Loucy (cell line): ENCODE measurements at regions not wholly inside any gene's neighbourhood (a gene's known extent, or its start where the extent isn't known, plus 50 kb on each side); places are given as distances from the start of the nearest gene placed in this dataset.

ENCODE experiments used
- H2AFZ ChIP-seq: fragments of 200-600 bp; sonication (generic); 2 replicates; pipeline ENCODE4 v1.6.0; 2016; ENCODE audit warnings: antibody characterized with exemption, mild to moderate bottlenecking, low read length, moderate library complexity
- H3F3A ChIP-seq: fragments of 200-600 bp; 2 replicates; pipeline ENCODE4 v1.6.0; 2016; ENCODE audit warnings: antibody characterized with exemption, low read depth, mild to moderate bottlenecking
- H3K27me3 ChIP-seq: fragments of 200-600 bp; sonication (generic); 2 replicates; pipeline ENCODE4 v1.6.1; 2014; ENCODE audit warnings: low read length, mild to moderate bottlenecking; ENCODE audit not compliant: insufficient read depth, poor library complexity, severe bottlenecking
- H3K36me3 ChIP-seq: fragments of 200-600 bp; sonication (generic); 2 replicates; pipeline ENCODE4 v1.6.1; 2016; ENCODE audit warnings: low read length; ENCODE audit not compliant: insufficient read depth
- H3K4me1 ChIP-seq: fragments of 200-600 bp; sonication (generic); 2 replicates; pipeline ENCODE4 v1.5.1; 2014; ENCODE audit warnings: low read length, mild to moderate bottlenecking; ENCODE audit not compliant: insufficient read depth, poor library complexity, severe bottlenecking
- H3K4me2 ChIP-seq: fragments of 200-600 bp; sonication (generic); 2 replicates; pipeline ENCODE4 v1.6.0; 2014; ENCODE audit warnings: antibody characterized with exemption, low read length, low read depth, mild to moderate bottlenecking; ENCODE audit not compliant: poor library complexity, severe bottlenecking
- H3K4me3 ChIP-seq: fragments of 200-600 bp; sonication (generic); 2 replicates; pipeline ENCODE4 v1.5.1; 2014; ENCODE audit warnings: low read length, mild to moderate bottlenecking, mixed read lengths; ENCODE audit not compliant: poor library complexity, severe bottlenecking
- H3K79me2 ChIP-seq: fragments of 200-600 bp; sonication (generic); 2 replicates; pipeline ENCODE4 v1.6.1; 2014; ENCODE audit warnings: low read length; ENCODE audit not compliant: insufficient read depth
- H3K9ac ChIP-seq: fragments of 200-600 bp; sonication (generic); 2 replicates; pipeline ENCODE4 v1.6.0; 2014; ENCODE audit warnings: mild to moderate bottlenecking, low read depth, low read length, moderate library complexity; ENCODE audit not compliant: poor library complexity, severe bottlenecking
- H3K9me2 ChIP-seq: fragments of 200-600 bp; sonication (generic); replicated peaks from 2 replicates; pipeline ENCODE4 v1.6.1; 2016; ENCODE audit warnings: low read depth, low read length, mixed read lengths
- H3K9me3 ChIP-seq: fragments of 200-600 bp; sonication (generic); 2 replicates; pipeline ENCODE4 v1.6.1; 2014; ENCODE audit warnings: mild to moderate bottlenecking, antibody characterized with exemption, low read length, low read depth; ENCODE audit not compliant: insufficient read depth
- H4K20me1 ChIP-seq: fragments of 200-600 bp; sonication (generic); 2 replicates; pipeline ENCODE4 v1.6.0; 2014; ENCODE audit warnings: antibody characterized with exemption, low read length, mild to moderate bottlenecking; ENCODE audit not compliant: insufficient read depth, poor library complexity, severe bottlenecking
- CTCF ChIP-seq: fragments of 200-600 bp; sonication (generic); conservative IDR thresholded peaks from 2 replicates; pipeline ENCODE4 v1.5.1; 2014; ENCODE audit warnings: mild to moderate bottlenecking, antibody characterized with exemption, low read length
- EZH2phosphoT487 ChIP-seq: fragments of 200-600 bp; IDR thresholded peaks from 2 replicates; pipeline ENCODE4 v1.6.1; 2018; ENCODE audit warnings: antibody characterized with exemption, mild to moderate bottlenecking, moderate library complexity, borderline replicate concordance

GRCh38 chr3:19093084-19093483, 55.2 kb upstream of the KCNH8 start:
- TF ChIP-seq CTCF (no peak), EZH2phosphoT487 (no peak)
- Histone ChIP-seq H3K9ac (no peak overlapping the region), H3K9me2 (no peaks in the 10 kb centered on the region; the same call in 1 of the 2 replicates), H3K4me3 (no peak overlapping the region), H3K79me2 (no peaks in the 10 kb centered on the region), H3K36me3 (no peaks in the 10 kb centered on the region), H2AFZ (no peak overlapping the region), H3K4me1 (no peaks in the 10 kb centered on the region), H3K27me3 (no peaks in the 10 kb centered on the region), H3K4me2 (no peak overlapping the region), H4K20me1 (no peaks in the 10 kb centered on the region), H3K9me3 (peaks cover 5% of the 10 kb centered on the region; the same call in 1 of the 2 replicates), H3F3A (no peaks in the 10 kb centered on the region)

DNA sequence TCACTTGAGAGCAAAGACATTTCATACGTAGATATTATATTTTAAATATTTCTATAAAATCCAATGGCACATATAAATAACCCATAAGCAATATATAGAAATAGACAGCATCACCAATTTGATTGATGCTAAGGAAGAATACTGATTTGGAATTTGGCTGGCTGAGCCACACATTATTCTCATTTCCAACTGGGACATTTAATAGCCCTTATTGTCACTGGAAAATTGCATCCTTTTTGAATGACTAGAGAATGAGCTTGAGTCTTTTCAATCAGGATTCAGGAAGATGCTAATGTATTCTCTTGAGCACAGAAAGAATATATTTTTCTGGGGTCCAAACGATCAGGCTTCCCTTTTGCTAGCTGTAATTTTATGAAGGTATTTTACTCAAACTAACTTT, 70.9 kb upstream of the KCNH8 start:
- Histone ChIP-seq H3K27me3 (no peaks in the 10 kb centered on the region), H3F3A (no peaks in the 10 kb centered on the region), H3K9me3 (no peaks in the 10 kb centered on the region), H3K4me3 (no peak overlapping the region), H3K9me2 (no peaks in the 10 kb centered on the region), H3K79me2 (no peaks in the 10 kb centered on the region), H3K9ac (no peak overlapping the region), H3K36me3 (no peaks in the 10 kb centered on the region), H3K4me2 (no peak overlapping the region), H3K4me1 (no peaks in the 10 kb centered on the region), H4K20me1 (no peaks in the 10 kb centered on the region), H2AFZ (no peak overlapping the region)
- TF ChIP-seq CTCF: no peak
- TF ChIP-seq EZH2phosphoT487: no peak

GRCh38 chr3:19075037-19075436, 73.3 kb upstream of the KCNH8 start:
- H3K79me2 ChIP-seq: no peaks in the 10 kb centered on the region
- H3K9ac ChIP-seq: no peak overlapping the region
- H3K36me3 ChIP-seq: no peaks in the 10 kb centered on the region
- TF ChIP-seq CTCF: no peak
- no peaks in the 10 kb centered on the region for H3F3A ChIP-seq
- no peaks in the 10 kb centered on the region for H3K9me3 ChIP-seq
- H3K9me2 ChIP-seq: no peaks in the 10 kb centered on the region
- H3K4me2 ChIP-seq: no peak overlapping the region
- H2AFZ ChIP-seq: no peak overlapping the region
- H3K4me3 ChIP-seq: no peak overlapping the region
- H4K20me1 ChIP-seq: no peaks in the 10 kb centered on the region
- no peaks in the 10 kb centered on the region for H3K4me1 ChIP-seq
- no peaks in the 10 kb centered on the region for H3K27me3 ChIP-seq
